GM18505 (cell line): ENCODE measurements at regions not wholly inside any gene's neighbourhood (a gene's known extent, or its start where the extent isn't known, plus 50 kb on each side); places are given as distances from the start of the nearest gene placed in this dataset.
"Not testable (repeated sequence)": the region's sequence is repeated elsewhere in the genome, so short reads cannot be mapped to it uniquely, and the experiment has no call there.

ENCODE experiments used
- ATAC-seq: cut with Tn5 transposase; IDR thresholded peaks from one replicate; pipeline ENCODE4 v1.9.1; 2021; ENCODE audit not compliant: unreplicated experiment
- POLR2A ChIP-seq: IDR thresholded peaks from 4 replicates; pipeline ENCODE4 v1.6.1; 2011; ENCODE audit warnings: borderline replicate concordance; ENCODE audit not compliant: insufficient read depth, insufficient read length; ENCODE audit errors: extremely low read depth

DNA sequence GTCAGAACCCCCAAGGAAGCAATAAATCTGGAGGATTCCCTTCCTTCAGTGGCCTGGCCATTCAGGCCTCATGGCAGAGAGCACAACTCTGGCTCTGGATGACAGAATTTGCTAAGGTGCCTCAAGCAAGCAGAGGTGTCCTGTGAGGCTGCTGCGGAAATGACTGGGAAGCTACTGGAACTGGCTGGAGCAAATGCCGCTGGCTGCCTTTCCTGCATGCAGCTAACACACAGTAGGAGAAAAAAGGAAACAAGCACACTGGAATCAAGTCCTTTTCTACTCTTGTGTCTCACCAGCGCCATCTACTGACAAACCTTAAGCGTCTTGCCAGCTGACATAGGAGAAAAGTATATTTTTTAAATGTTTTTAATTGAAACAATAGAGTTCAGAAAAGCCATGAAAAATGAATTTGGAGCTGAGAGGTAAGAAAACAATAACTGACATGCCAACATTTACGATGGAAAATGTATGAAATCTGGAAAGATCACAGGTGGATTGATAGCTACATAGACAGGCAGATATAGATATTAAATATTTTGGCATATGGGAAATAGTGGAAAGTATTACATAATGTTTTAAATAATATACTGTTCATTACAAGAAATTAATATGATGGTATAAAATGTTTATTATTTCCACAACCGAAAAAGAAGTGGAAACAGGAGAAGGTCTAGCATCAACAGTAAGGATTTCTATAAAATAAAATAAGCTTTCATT is 951.6 kb downstream of the ANKRD7 start:
- peak; percentile 83 for ATAC-seq
- no peak for TF ChIP-seq POLR2A

DNA sequence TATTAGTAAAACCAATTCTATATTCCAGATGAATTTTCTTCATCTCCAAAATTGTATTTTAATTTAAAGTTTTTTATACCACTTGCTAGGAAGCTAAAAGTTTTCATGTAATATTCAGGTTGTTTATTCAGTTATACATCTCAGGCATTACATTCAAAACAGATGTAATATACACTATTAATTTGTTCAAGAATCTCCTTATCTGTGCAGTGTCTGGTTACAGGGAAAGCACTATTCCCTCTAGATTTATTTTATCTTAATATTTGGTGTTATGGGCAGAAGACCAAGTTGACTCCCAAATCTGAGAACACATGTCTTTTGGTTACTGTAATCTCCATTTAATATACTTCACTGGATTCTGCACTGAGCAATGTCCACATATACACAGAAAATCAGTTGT is 953.4 kb downstream of the ANKRD7 start:
- ATAC-seq, result no peak
- TF ChIP-seq POLR2A, result no peak

DNA sequence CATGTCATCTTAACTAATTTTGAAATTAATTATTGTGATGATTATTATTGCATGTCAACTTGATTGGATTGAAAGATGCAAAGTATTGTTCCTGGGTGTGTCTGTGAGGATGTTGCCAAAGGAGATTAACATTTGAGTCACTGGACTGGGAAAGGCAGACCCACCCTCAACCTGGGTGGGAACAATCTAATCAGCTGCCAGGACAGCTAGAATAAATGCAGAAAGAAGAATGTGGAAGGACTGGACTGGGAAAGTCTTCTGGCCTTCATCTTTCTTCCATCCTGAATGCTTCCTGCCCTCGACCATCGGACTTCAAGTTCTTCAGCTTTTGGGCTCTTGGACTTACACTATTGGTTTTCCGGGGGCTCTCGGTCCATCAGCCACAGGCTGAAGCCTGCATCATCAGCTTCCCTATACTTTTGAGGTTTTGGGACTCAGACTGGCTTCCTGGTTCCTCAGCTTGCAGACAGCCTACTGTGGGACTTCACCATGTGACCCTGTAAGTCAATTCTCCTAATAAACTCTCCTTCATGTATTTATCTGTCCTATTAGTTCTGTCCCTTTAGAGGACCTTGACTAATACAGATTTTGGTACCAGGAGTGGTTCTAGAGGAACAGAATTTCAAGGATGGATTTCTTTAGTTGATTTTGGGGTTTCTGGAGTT is 959.8 kb downstream of the ANKRD7 start:
- no peak for ATAC-seq
- no peak for TF ChIP-seq POLR2A

DNA sequence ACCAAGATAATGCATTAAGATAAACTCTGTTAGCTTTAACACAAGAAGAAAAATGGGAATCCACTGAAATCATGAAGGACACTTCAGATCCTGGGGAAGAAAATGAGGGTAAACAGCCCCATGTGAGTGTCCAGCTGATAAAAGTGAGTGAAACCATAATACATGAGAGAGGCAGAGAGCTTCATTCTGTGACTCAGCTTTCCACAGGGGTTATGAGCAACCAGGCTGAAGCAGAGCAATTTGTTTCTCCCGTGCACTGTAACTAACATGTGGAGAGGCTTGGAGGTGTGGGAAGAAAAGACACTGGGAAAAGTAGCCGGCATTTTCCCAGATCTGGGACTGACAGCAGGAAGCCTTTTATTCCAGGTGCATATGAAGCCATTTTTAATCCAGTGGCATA is 971.7 kb downstream of the ANKRD7 start:
- no peak for TF ChIP-seq POLR2A
- no peak for ATAC-seq

DNA sequence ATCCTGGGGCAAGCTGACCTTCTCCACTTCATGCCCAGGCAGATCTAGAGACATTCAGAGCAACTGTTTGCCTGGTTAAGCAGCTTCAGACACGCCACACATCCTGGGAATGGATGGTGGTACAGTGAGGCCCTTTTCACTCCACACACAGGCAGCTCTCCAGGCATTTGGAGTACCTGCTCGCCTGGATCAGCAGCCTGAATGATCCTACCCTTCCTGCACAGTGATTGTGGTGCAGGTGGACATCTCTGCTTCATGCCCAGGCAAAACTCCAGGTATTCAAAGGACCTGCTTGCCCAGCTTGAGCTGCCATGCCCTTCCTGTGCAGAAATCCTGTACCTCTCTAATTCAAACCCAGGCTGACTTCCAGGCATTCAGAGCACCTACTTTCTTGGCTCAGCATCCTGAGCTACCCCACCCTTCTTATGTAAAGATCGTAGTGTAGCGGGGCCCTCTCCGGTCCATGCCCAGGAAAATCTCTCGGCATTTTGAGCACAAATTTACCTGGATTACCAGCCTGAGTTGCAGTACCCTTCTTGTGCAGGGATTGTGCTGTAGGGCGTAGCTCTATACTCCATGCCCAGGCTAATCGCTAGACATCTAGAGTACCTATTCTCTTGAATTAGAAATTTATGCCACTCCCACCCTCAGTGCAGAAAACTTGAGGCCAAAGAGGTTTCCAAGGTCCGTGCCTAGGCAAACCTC is 972.8 kb downstream of the ANKRD7 start:
- peak; percentile 21 for ATAC-seq
- TF ChIP-seq POLR2A, result no peak

DNA sequence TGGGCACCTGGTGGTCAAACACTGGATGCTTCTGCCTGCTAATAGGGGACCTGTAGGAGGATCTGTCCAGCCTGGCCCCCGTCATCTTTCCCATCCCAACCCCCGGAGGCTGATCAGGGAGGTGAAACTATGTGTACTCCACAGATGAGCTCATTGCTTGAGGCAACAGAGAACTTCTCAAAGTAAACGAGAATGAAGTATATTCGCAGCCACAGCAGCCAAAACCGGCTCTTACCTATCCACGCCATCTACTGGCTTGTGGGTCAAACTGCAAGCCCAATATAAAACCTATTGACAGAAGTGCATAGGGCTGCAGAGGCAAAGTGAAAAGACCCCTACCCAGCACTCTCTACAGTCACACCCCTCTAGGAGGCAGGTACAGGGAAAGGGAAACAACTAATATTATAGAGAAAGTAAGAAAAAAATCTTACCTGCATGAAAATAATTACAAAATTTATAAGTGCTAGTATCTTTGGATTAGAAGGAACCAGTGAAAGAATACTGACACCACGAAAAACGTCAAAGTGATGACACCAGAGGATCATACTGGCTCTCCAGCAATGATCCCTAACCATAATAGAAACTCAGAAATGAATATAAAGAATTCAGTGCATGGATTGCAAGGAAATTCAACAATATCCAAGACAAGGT is 973.5 kb downstream of the ANKRD7 start:
- ATAC-seq, result peak; percentile 97
- no peak for TF ChIP-seq POLR2A

DNA sequence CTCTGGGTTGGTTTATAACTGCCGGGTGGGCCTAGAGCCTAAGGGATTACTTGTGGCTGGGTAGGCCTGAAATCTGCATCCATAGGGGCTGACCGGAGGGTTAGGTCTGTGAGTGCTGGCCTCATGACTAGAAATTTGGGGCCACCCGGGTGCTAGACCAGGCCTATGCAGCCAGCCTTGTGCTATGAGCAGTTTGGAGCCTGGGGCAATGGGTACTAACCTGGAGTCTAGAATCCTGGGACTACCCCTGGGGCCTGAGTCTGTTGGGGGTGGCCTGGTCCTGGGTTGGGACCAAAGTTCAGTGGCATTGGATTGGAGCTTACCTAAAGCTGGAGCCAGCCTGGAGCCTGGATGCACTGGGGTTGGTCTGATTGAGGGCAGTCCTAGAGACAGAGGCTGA is 995.2 kb downstream of the ANKRD7 start:
- ATAC-seq, result no peak
- TF ChIP-seq POLR2A, result no peak

DNA sequence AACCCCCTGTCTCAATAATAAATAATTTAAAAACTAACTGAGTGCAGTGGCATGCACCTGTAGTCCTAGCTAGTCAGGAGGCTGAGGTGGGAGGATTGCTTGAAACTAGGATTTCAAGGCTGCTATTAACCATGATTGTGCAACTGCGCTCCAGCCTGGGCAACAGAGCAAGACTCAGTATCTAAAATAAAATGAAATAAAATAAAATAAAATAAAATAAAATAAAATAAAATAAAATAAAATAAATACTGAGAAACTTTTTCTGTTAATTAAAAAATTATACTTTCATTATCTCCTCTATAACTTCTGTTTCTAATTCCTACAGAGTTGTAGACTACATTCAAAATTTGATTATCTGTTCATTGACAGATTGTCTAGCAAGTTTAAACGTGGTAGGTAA is 999.4 kb downstream of the ANKRD7 start:
- no peak for ATAC-seq
- TF ChIP-seq POLR2A, result no peak

DNA sequence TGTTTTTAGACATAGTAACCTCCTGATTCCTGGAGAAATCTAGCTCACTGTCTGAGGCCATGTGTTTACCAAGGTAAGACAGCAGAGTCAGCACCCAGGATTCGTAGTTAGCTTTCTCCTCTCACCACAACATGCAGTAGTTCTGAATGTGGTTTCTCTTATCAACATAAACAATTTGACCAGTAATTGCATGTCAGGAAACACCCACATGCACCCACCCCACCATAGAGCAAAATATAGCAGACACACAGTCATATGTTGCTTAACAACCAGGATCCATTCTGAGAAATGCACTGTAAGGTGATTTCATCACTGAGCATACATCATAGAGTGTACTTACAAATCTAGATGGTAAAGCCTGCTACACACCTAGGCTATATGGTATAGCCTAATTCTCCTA is 1004.0 kb downstream of the ANKRD7 start:
- no peak for TF ChIP-seq POLR2A
- no peak for ATAC-seq

DNA sequence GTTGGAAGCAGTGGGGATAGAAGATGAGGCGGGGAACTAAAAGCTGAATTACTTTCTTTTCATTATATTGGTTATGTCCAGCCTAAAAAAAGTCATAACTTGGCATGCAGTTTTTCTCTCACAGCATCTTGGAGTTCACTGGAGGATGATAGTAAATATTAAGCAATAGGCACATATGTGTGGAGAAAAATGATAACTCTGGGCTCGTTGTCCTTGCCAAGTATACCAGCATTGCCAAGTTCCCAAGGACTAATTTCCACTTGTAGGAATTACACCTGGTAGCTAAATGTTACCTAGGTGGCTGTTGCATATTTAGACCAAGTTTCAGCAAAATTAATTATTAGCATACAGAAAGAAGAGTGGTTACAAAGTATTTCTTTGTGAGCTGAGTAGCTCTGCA is 1007.6 kb downstream of the ANKRD7 start:
- ATAC-seq, result no peak
- no peak for TF ChIP-seq POLR2A

DNA sequence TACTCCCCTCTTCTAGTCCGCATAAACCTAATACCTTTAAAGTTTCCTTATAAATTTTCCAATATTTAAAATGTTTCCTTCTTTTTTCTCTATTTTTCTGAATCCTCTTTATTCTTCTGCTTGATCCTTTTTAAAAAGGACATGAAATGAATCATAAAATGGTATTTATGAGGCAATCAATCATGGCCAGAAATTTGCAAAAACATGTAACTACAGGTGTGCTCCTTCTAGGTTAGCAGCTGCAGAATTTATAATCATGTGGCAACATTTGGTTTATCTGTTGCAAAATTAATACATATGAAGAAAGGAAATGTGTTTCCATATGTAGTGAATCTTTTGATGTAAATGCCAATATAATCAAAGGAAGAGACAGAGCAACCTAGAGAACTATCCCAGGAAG is 1008.5 kb downstream of the ANKRD7 start:
- ATAC-seq, result no peak
- no peak for TF ChIP-seq POLR2A

DNA sequence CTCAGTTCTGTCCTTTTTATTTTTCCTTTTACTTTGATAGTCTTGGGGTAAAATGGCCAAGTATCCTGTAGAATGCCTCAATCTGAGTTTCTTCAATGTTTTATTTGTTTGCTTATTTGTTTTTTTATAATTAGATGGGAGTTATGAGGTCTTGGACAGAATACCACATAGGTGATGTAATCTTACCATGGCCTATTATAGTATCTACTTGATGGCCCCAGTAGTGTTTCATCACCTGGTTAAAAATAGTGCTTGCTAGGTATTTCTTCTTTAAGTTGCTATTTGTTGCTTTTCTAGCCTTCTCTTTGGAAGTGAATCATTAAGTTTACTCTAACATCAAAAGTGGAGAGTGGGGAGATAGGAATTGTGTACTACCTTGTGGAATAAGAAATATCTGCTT is 1020.0 kb upstream of the KCND2 start:
- no peak for TF ChIP-seq POLR2A
- no peak for ATAC-seq

DNA sequence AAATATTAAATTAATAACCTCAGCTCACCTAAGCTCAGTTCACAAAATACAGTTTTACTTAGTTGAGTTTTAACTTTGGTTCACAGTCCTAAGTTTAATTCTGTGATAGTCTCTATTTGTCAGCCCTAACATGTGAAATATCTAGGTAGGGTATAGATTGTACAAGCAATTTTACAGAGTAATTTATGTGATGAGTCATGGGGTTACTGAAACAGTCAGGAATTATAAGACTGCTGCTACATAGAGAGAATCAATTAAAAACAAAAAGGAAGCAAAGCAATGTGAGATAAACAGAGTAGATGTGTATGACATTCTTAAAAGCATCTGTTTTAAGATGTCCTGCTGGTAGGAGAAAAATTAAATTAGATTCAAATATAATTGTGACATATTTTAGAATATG is 1018.2 kb upstream of the KCND2 start:
- no peak for TF ChIP-seq POLR2A
- ATAC-seq, result no peak

DNA sequence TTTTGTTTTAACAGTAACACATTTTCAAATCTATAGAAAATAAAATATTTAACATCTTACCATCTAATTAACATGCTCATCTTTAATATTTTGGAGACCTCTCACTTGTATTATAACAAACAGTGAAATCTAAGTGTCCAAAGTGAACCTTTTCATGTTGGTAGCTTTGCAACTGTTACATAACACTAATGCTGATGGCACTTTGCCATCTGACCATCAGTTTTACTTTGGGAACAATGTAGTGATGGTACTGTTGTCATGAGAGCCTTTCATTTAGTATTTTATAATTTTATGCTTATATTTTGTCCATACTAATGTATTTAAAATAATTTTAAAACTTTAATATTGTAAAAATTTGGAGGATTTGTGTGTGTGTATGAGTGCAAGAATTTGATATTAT is 1017.0 kb upstream of the KCND2 start:
- TF ChIP-seq POLR2A, result no peak
- ATAC-seq, result no peak

DNA sequence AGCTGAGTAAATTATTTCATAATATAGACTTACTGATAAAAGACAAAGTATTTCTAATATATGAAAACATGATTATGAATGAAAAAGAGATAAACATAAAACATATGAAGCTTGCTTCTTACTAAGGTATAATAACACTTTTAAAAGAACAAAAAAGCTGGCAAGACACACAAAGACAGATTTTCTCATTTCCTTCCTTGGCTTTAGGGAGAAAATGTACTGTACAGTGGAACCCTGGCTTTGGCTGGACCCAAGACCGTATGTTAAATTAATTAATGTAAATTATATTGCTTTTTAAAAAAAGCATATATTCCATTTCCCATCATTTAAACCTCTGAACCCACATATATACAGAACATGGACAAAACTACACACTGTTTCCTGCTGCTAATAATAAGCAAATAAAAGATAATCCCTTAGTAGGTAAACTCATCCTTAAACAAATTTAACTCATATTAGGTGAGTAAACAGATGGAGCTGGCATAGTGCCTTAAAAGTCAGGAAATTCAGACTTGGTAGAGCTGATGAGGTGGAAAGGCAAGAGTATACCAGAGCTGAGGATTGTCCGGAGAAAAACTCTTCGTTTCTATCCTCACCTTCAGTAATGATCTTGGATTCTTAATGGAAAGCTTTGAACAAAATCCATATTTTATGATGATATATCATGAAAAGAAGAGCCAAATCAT is 1016.4 kb upstream of the KCND2 start:
- no peak for TF ChIP-seq POLR2A
- no peak for ATAC-seq

DNA sequence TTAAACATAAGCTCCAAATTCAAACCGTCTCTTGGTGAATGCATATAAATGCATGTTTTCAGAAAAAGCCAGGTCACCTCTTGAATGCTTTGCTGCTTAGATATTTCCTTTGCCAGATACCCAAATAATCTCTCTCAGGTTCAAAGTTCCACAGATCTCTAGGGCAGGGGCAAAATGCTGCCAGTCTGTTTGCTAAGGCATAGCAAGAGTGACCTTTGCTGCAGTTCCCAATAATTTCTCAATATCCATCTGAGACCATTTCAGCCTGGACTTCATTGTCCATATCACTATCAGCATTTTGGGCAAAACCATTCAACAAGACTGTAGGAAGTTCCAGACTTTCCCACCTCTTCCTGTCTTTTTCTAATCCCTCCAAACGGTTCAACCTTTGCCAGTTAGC is 1006.2 kb upstream of the KCND2 start:
- not testable (repeated sequence) for ATAC-seq
